ENCODE measurements at regions not wholly inside any gene's neighbourhood (a gene's known extent, or its start where the extent isn't known, plus 50 kb on each side); places are given as distances from the start of the nearest gene placed in this dataset.

DNA sequence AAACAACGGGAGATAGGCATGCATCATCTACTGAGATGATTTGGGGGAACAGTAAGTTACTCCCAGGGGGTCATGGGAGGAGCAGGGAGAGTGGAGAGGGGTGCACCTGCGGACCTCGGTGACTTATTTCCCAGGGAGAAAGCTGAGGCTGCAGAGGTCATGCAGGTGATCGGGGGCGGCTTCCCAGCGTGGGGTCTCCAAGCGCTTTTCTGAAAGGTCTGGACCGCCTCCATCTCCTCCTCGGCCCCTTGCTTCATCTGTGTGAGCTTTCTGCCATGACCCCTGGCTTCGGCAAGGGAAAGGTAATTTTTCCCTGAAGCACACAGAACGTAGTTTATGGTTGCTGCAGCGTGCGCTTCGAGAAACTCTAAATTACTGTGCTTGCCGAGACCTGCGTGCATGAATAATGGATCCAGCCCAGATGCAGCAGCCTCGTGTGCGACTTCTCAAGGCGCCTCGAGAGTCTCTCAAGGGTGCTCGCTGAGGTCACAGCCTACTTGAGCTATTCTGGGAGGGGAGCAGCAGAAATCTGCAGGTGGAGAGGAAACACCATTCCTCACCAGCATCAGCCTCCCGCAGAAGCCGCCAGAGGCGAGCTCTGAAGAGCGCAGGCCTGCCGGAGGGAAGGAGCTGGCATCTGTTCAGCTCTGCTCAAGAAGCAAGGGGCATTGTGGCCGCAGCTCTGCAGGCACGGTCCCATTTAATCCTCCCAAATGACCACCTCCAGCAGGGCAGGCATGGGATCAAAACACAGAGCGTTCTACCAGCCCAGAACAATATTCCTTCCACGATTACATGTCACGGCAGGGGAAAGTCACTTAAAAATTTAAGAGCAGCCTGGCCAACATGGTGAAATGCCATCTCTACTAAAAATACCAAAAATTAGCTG is 308.4 kb upstream of the MYT1L start:
- no peak overlapping the region for H3K4me3 ChIP-seq (ENCODE audit: insufficient read depth, low read length)
- no peak overlapping the region for H3K4me2 ChIP-seq (ENCODE audit: insufficient read depth, low read length)
- no peaks in the 10 kb centered on the region for H3K4me1 ChIP-seq (ENCODE audit: insufficient read depth, low read length)
- H2AFZ ChIP-seq (ENCODE audit: low read length): no peak overlapping the region
- H4K20me1 ChIP-seq (ENCODE audit: insufficient read depth, low read length): no peaks in the 10 kb centered on the region
- H3K79me2 ChIP-seq (ENCODE audit: insufficient read depth, low read length): no peaks in the 10 kb centered on the region
- no peaks in the 10 kb centered on the region for H3K27me3 ChIP-seq (ENCODE audit: insufficient read depth, low read length)
- H3K36me3 ChIP-seq (ENCODE audit: insufficient read depth, low read length): no peaks in the 10 kb centered on the region
- H3K27ac ChIP-seq (ENCODE audit: low read depth, low read length): no peak overlapping the region
- no peak for TF ChIP-seq CTCF (IDR thresholded peaks at IDR 0.05; ENCODE audit: extremely low read depth, low read depth, low read length)
- H3K9me3 ChIP-seq (ENCODE audit: low read depth, low read length): peaks cover 5% of the 10 kb centered on the region
- no peak for DNase-seq (ENCODE audit: insufficient read length, low spot score, missing footprints)

- H4K20me1 ChIP-seq (ENCODE audit: insufficient read depth, low read length): no peaks in the 10 kb centered on the region
- DNase-seq (ENCODE audit: insufficient read length, low spot score, missing footprints): no peak
- no peaks in the 10 kb centered on the region for H3K4me1 ChIP-seq (ENCODE audit: insufficient read depth, low read length)
- no peak for TF ChIP-seq CTCF (IDR thresholded peaks at IDR 0.05; ENCODE audit: extremely low read depth, low read depth, low read length)
- H3K27ac ChIP-seq (ENCODE audit: low read depth, low read length): no peak overlapping the region
- no peak overlapping the region for H3K4me2 ChIP-seq (ENCODE audit: insufficient read depth, low read length)
- H3K36me3 ChIP-seq (ENCODE audit: insufficient read depth, low read length): no peaks in the 10 kb centered on the region
- H3K9me3 ChIP-seq (ENCODE audit: low read depth, low read length): peaks cover 3% of the 10 kb centered on the region
- no peaks in the 10 kb centered on the region for H3K27me3 ChIP-seq (ENCODE audit: insufficient read depth, low read length)
- no peak overlapping the region for H3K4me3 ChIP-seq (ENCODE audit: insufficient read depth, low read length)
- no peak overlapping the region for H2AFZ ChIP-seq (ENCODE audit: low read length)
- no peaks in the 10 kb centered on the region for H3K79me2 ChIP-seq (ENCODE audit: insufficient read depth, low read length)
These were observed 307.6 kb upstream of the MYT1L start for GRCh38 chr2:2638547-2639220.

DNA sequence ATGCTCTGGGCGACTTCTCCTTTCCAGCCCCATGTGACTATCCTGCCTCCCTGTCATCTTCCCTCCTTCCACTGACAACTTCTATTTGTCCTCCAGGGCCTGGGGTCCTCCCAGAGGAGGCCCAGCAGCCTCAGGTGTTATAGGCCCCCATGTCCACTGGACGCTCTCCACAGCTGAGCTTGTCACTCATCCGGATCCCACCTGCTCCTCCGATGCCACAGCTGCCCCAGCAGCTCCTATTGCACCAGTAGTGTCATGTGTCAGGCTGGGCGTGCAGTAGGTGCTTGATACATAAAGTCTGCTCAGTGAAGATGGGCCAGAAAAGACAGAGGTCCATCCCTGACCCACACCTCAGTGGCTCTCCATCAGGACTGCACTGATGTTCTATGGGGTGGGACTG is 305.7 kb upstream of the MYT1L start:
- no peaks in the 10 kb centered on the region for H3K36me3 ChIP-seq (ENCODE audit: insufficient read depth, low read length)
- H2AFZ ChIP-seq (ENCODE audit: low read length): no peak overlapping the region
- H4K20me1 ChIP-seq (ENCODE audit: insufficient read depth, low read length): no peaks in the 10 kb centered on the region
- no peak for DNase-seq (ENCODE audit: insufficient read length, low spot score, missing footprints)
- H3K4me2 ChIP-seq (ENCODE audit: insufficient read depth, low read length): no peak overlapping the region
- peaks cover 3% of the 10 kb centered on the region for H3K9me3 ChIP-seq (ENCODE audit: low read depth, low read length)
- H3K27me3 ChIP-seq (ENCODE audit: insufficient read depth, low read length): no peaks in the 10 kb centered on the region
- H3K4me1 ChIP-seq (ENCODE audit: insufficient read depth, low read length): no peaks in the 10 kb centered on the region
- H3K27ac ChIP-seq (ENCODE audit: low read depth, low read length): no peak overlapping the region
- no peak overlapping the region for H3K4me3 ChIP-seq (ENCODE audit: insufficient read depth, low read length)
- H3K79me2 ChIP-seq (ENCODE audit: insufficient read depth, low read length): no peaks in the 10 kb centered on the region
- no peak for TF ChIP-seq CTCF (IDR thresholded peaks at IDR 0.05; ENCODE audit: extremely low read depth, low read depth, low read length)

GRCh38 chr2:2635025-2635528 is 304.0 kb upstream of the MYT1L start:
- Histone ChIP-seq H3K4me1 (ENCODE audit: insufficient read depth, low read length) (no peaks in the 10 kb centered on the region), H2AFZ (ENCODE audit: low read length) (no peak overlapping the region), H3K4me3 (ENCODE audit: insufficient read depth, low read length) (no peak overlapping the region), H3K27ac (ENCODE audit: low read depth, low read length) (no peak overlapping the region), H3K36me3 (ENCODE audit: insufficient read depth, low read length) (no peaks in the 10 kb centered on the region), H4K20me1 (ENCODE audit: insufficient read depth, low read length) (no peaks in the 10 kb centered on the region), H3K79me2 (ENCODE audit: insufficient read depth, low read length) (no peaks in the 10 kb centered on the region), H3K9me3 (ENCODE audit: low read depth, low read length) (no peaks in the 10 kb centered on the region), H3K27me3 (ENCODE audit: insufficient read depth, low read length) (no peaks in the 10 kb centered on the region), H3K4me2 (ENCODE audit: insufficient read depth, low read length) (no peak overlapping the region)
- TF ChIP-seq CTCF (IDR thresholded peaks at IDR 0.05; ENCODE audit: extremely low read depth, low read depth, low read length): no peak
- no peak for DNase-seq (ENCODE audit: insufficient read length, low spot score, missing footprints)

Data from osteoblast (primary cell).